ENCODE measurements at regions not wholly inside any gene's neighbourhood (a gene's known extent, or its start where the extent isn't known, plus 50 kb on each side); places are given as distances from the start of the nearest gene placed in this dataset.
"Not testable (repeated sequence)": the region's sequence is repeated elsewhere in the genome, so short reads cannot be mapped to it uniquely, and the experiment has no call there.

GRCh38 chr18:71388148-71388547, 1099.3 kb downstream of the SOCS6 start:
- no peak for DNase-seq (ENCODE audit: insufficient read length, low spot score)
- TF ChIP-seq PAX5 (IDR thresholded peaks at IDR 0.05; ENCODE audit: insufficient read depth, low read length, severe bottlenecking) (no peak), POLR2A (IDR thresholded peaks at IDR 0.05; ENCODE audit: low read depth, low read length) (no peak), SPI1 (IDR thresholded peaks at IDR 0.05; ENCODE audit: low read depth, low read length) (no peak), TAF1 (IDR thresholded peaks at IDR 0.05; ENCODE audit: low read depth, low read length) (no peak), POU2F2 (IDR thresholded peaks at IDR 0.05; ENCODE audit: low read depth, low read length) (no peak), POLR2AphosphoS5 (IDR thresholded peaks at IDR 0.05; ENCODE audit: low read depth, low read length) (no peak)
- FAIRE-seq, result no peak

GRCh38 chr18:71374294-71375000, 1085.6 kb downstream of the SOCS6 start:
- no peak for DNase-seq (ENCODE audit: insufficient read length, low spot score)
- TF ChIP-seq PAX5 (IDR thresholded peaks at IDR 0.05; ENCODE audit: insufficient read depth, low read length, severe bottlenecking) (no peak), SPI1 (IDR thresholded peaks at IDR 0.05; ENCODE audit: low read depth, low read length) (no peak), POLR2A (IDR thresholded peaks at IDR 0.05; ENCODE audit: low read depth, low read length) (no peak), TAF1 (IDR thresholded peaks at IDR 0.05; ENCODE audit: low read depth, low read length) (no peak), POLR2AphosphoS5 (IDR thresholded peaks at IDR 0.05; ENCODE audit: low read depth, low read length) (no peak), POU2F2 (IDR thresholded peaks at IDR 0.05; ENCODE audit: low read depth, low read length) (no peak)
- no peak for FAIRE-seq

- TF ChIP-seq POLR2AphosphoS5 (IDR thresholded peaks at IDR 0.05; ENCODE audit: low read depth, low read length), result no peak
- no peak for TF ChIP-seq TAF1 (IDR thresholded peaks at IDR 0.05; ENCODE audit: low read depth, low read length)
- no peak for TF ChIP-seq SPI1 (IDR thresholded peaks at IDR 0.05; ENCODE audit: low read depth, low read length)
- no peak for TF ChIP-seq PAX5 (IDR thresholded peaks at IDR 0.05; ENCODE audit: insufficient read depth, low read length, severe bottlenecking)
- no peak for TF ChIP-seq POLR2A (IDR thresholded peaks at IDR 0.05; ENCODE audit: low read depth, low read length)
- TF ChIP-seq POU2F2 (IDR thresholded peaks at IDR 0.05; ENCODE audit: low read depth, low read length), result no peak
- FAIRE-seq, result no peak
- DNase-seq (ENCODE audit: insufficient read length, low spot score), result no peak
These were observed 1083.2 kb downstream of the SOCS6 start for GRCh38 chr18:71371951-71372605.

- DNase-seq (ENCODE audit: insufficient read length, low spot score) (no peak), FAIRE-seq (no peak)
- TF ChIP-seq TAF1 (IDR thresholded peaks at IDR 0.05; ENCODE audit: low read depth, low read length), result no peak
- TF ChIP-seq POLR2A (IDR thresholded peaks at IDR 0.05; ENCODE audit: low read depth, low read length), result no peak
- TF ChIP-seq PAX5 (IDR thresholded peaks at IDR 0.05; ENCODE audit: insufficient read depth, low read length, severe bottlenecking), result no peak
- no peak for TF ChIP-seq SPI1 (IDR thresholded peaks at IDR 0.05; ENCODE audit: low read depth, low read length)
- TF ChIP-seq POLR2AphosphoS5 (IDR thresholded peaks at IDR 0.05; ENCODE audit: low read depth, low read length), result no peak
- no peak for TF ChIP-seq POU2F2 (IDR thresholded peaks at IDR 0.05; ENCODE audit: low read depth, low read length)
These were observed 1082.0 kb downstream of the SOCS6 start for GRCh38 chr18:71370671-71371445.

GRCh38 chr18:71370095-71370494, 1081.2 kb downstream of the SOCS6 start:
- FAIRE-seq (no peak), DNase-seq (ENCODE audit: insufficient read length, low spot score) (no peak)
- TF ChIP-seq TAF1 (IDR thresholded peaks at IDR 0.05; ENCODE audit: low read depth, low read length) (no peak), POLR2A (IDR thresholded peaks at IDR 0.05; ENCODE audit: low read depth, low read length) (no peak), POU2F2 (IDR thresholded peaks at IDR 0.05; ENCODE audit: low read depth, low read length) (no peak), PAX5 (IDR thresholded peaks at IDR 0.05; ENCODE audit: insufficient read depth, low read length, severe bottlenecking) (no peak), SPI1 (IDR thresholded peaks at IDR 0.05; ENCODE audit: low read depth, low read length) (no peak), POLR2AphosphoS5 (IDR thresholded peaks at IDR 0.05; ENCODE audit: low read depth, low read length) (no peak)

- FAIRE-seq (no peak), DNase-seq (ENCODE audit: insufficient read length, low spot score) (no peak)
- no peak for TF ChIP-seq POLR2AphosphoS5 (IDR thresholded peaks at IDR 0.05; ENCODE audit: low read depth, low read length)
- TF ChIP-seq TAF1 (IDR thresholded peaks at IDR 0.05; ENCODE audit: low read depth, low read length), result no peak
- no peak for TF ChIP-seq SPI1 (IDR thresholded peaks at IDR 0.05; ENCODE audit: low read depth, low read length)
- no peak for TF ChIP-seq POU2F2 (IDR thresholded peaks at IDR 0.05; ENCODE audit: low read depth, low read length)
- no peak for TF ChIP-seq POLR2A (IDR thresholded peaks at IDR 0.05; ENCODE audit: low read depth, low read length)
- TF ChIP-seq PAX5 (IDR thresholded peaks at IDR 0.05; ENCODE audit: insufficient read depth, low read length, severe bottlenecking), result no peak
These were observed 1073.3 kb downstream of the SOCS6 start for GRCh38 chr18:71362140-71362539.

GRCh38 chr18:71355599-71355998, 1066.8 kb downstream of the SOCS6 start:
- FAIRE-seq; DNase-seq (ENCODE audit: insufficient read length, low spot score): not testable (repeated sequence)

- no peak for FAIRE-seq
- no peak for DNase-seq (ENCODE audit: insufficient read length, low spot score)
- TF ChIP-seq POU2F2 (IDR thresholded peaks at IDR 0.05; ENCODE audit: low read depth, low read length) (no peak), PAX5 (IDR thresholded peaks at IDR 0.05; ENCODE audit: insufficient read depth, low read length, severe bottlenecking) (no peak), TAF1 (IDR thresholded peaks at IDR 0.05; ENCODE audit: low read depth, low read length) (no peak), POLR2A (IDR thresholded peaks at IDR 0.05; ENCODE audit: low read depth, low read length) (no peak), SPI1 (IDR thresholded peaks at IDR 0.05; ENCODE audit: low read depth, low read length) (no peak), POLR2AphosphoS5 (IDR thresholded peaks at IDR 0.05; ENCODE audit: low read depth, low read length) (no peak)
These were observed 1063.8 kb downstream of the SOCS6 start for GRCh38 chr18:71352618-71353017.

- DNase-seq (ENCODE audit: insufficient read length, low spot score) (no peak), FAIRE-seq (no peak)
- TF ChIP-seq SPI1 (IDR thresholded peaks at IDR 0.05; ENCODE audit: low read depth, low read length) (no peak), TAF1 (IDR thresholded peaks at IDR 0.05; ENCODE audit: low read depth, low read length) (no peak)
These were observed 1047.8 kb downstream of the SOCS6 start for GRCh38 chr18:71336576-71337210.

Measured in GM12891 (cell line).